SU-DHL-6 (cell line): ENCODE measurements at regions not wholly inside any gene's neighbourhood (a gene's known extent, or its start where the extent isn't known, plus 50 kb on each side); places are given as distances from the start of the nearest gene placed in this dataset.

Experiments
- H2AFZ ChIP-seq: fragments of 200-600 bp; sonication (generic); 2 replicates; pipeline ENCODE4 v1.6.1; 2014; ENCODE audit warnings: low read depth, mild to moderate bottlenecking, moderate library complexity, mixed read lengths, antibody characterized with exemption, low read length; ENCODE audit not compliant: severe bottlenecking
- H3F3A ChIP-seq: fragments of 200-600 bp; shearing (Covaris generic); 2 replicates; pipeline ENCODE4 v1.6.0; 2016; ENCODE audit warnings: antibody characterized with exemption, mild to moderate bottlenecking; ENCODE audit not compliant: insufficient read depth
- H3K27ac ChIP-seq: fragments of 200-600 bp; sonication (generic); 2 replicates; pipeline ENCODE4 v1.5.1; 2016; ENCODE audit warnings: low read depth, mild to moderate bottlenecking, low read length, moderate library complexity, mixed read lengths
- H3K27me3 ChIP-seq: fragments of 200-600 bp; sonication (generic), shearing (Covaris generic); 2 replicates; pipeline ENCODE4 v1.6.0; 2014; ENCODE audit warnings: mild to moderate bottlenecking, low read length
- H3K36me3 ChIP-seq: fragments of 200-600 bp; sonication (generic); 2 replicates; pipeline ENCODE4 v1.6.1; 2014; ENCODE audit warnings: mild to moderate bottlenecking, low read length, mixed read lengths
- H3K4me2 ChIP-seq: fragments of 300-600, 200-600 bp; shearing (Covaris generic), sonication (generic); 2 replicates; pipeline ENCODE4 v1.6.0; 2014; ENCODE audit warnings: low read length, low read depth, mild to moderate bottlenecking; ENCODE audit not compliant: poor library complexity, severe bottlenecking
- H3K4me3 ChIP-seq: fragments of 200-600 bp; sonication (generic); 2 replicates; pipeline ENCODE4 v1.5.1; 2014; ENCODE audit warnings: antibody characterized with exemption, low read length, mild to moderate bottlenecking, mixed read lengths; ENCODE audit not compliant: insufficient read depth, poor library complexity, severe bottlenecking
- H3K79me2 ChIP-seq: fragments of 200-600 bp; sonication (generic); 2 replicates; pipeline ENCODE4 v1.6.1; 2014; ENCODE audit warnings: mild to moderate bottlenecking, low read length, moderate library complexity; ENCODE audit not compliant: insufficient read depth
- H3K9ac ChIP-seq: fragments of 200-600 bp; sonication (generic); 2 replicates; pipeline ENCODE4 v1.7.0; 2014; ENCODE audit warnings: mild to moderate bottlenecking, low read length
- H3K9me2 ChIP-seq: fragments of 200-600 bp; sonication (generic); replicated peaks from 2 replicates; pipeline ENCODE4 v1.6.1; 2014; ENCODE audit warnings: low read length; ENCODE audit not compliant: insufficient read depth
- H3K9me3 ChIP-seq: fragments of 200-600 bp; sonication (generic); 2 replicates; pipeline ENCODE4 v1.6.1; 2014; ENCODE audit warnings: low read length, mixed read lengths; ENCODE audit not compliant: insufficient read depth
- H4K20me1 ChIP-seq: fragments of 200-600 bp; sonication (generic); 2 replicates; pipeline ENCODE4 v1.6.1; 2014; ENCODE audit warnings: low read depth, mild to moderate bottlenecking, antibody characterized with exemption, low read length, moderate library complexity, mixed read lengths
- EZH2phosphoT487 ChIP-seq: fragments of 200-600 bp; sonication (generic), shearing (Covaris generic); conservative IDR thresholded peaks from 2 replicates; pipeline ENCODE4 v1.6.1; 2018; ENCODE audit warnings: mild to moderate bottlenecking, antibody characterized with exemption, low read length, moderate library complexity, mixed read lengths
- TF ChIP-seq, protein P1 (sequence below): fragments of 200-600 bp; sonication (generic); IDR thresholded peaks from one replicate; pipeline ENCODE4 v1.5.1; 2017; ENCODE audit warnings: antibody characterized with exemption, mild to moderate bottlenecking, low read length, moderate library complexity; ENCODE audit not compliant: insufficient read depth, poor library complexity, severe bottlenecking

DNA sequence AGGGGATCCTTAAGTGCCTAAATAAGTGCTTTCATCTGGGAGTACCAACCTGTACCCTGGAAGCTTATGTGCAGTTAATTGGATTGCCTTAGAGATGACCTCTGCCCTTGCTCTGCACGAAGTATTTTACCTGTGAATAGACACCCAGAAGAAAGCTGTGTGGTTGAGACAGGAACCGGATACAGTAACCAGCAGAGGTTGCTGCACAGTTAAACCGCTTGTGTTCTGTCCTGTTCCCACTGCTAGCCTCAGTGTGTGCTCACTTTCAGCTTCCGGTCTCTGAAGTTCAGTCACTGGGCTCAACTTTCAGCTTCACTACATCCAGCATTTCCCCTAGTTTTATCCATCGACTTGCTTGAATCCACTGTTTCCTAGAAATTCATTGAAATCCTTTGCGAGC, 185.3 kb downstream of the FAM170A start:
- Histone ChIP-seq H3F3A (no peaks in the 10 kb centered on the region), H4K20me1 (no peaks in the 10 kb centered on the region), H3K9me2 (no peaks in the 10 kb centered on the region), H3K79me2 (no peaks in the 10 kb centered on the region), H3K4me3 (no peak overlapping the region), H3K9ac (no peak overlapping the region), H3K9me3 (no peaks in the 10 kb centered on the region), H2AFZ (no peak overlapping the region), H3K27ac (no peak overlapping the region), H3K36me3 (no peaks in the 10 kb centered on the region), H3K4me2 (no peak overlapping the region), H3K27me3 (no peaks in the 10 kb centered on the region)
- no peak for TF ChIP-seq EZH2phosphoT487

DNA sequence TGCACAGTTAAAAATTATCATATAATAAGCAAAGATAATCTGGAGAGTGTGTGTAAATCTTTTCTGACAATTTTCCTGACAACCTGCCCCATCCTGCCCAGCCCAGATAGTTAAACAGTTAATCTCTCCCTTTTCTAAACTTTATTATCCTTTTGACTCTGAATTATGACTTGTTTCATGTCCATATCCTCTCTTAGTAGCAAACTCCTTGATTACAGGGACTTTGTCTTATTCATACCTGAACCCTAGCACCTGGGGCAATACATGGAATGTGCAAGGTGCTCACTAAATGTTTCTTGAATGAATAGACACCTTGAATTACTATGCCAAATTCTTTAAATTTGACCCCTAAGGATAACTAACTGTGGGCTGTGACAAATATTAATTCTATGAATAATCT, 186.7 kb downstream of the FAM170A start:
- H2AFZ ChIP-seq: no peak overlapping the region
- H4K20me1 ChIP-seq: no peaks in the 10 kb centered on the region
- no peak overlapping the region for H3K4me3 ChIP-seq
- H3K9me2 ChIP-seq: no peaks in the 10 kb centered on the region
- H3K9me3 ChIP-seq: no peaks in the 10 kb centered on the region
- H3F3A ChIP-seq: no peaks in the 10 kb centered on the region
- no peak overlapping the region for H3K27ac ChIP-seq
- no peaks in the 10 kb centered on the region for H3K79me2 ChIP-seq
- TF ChIP-seq, protein P1, sequence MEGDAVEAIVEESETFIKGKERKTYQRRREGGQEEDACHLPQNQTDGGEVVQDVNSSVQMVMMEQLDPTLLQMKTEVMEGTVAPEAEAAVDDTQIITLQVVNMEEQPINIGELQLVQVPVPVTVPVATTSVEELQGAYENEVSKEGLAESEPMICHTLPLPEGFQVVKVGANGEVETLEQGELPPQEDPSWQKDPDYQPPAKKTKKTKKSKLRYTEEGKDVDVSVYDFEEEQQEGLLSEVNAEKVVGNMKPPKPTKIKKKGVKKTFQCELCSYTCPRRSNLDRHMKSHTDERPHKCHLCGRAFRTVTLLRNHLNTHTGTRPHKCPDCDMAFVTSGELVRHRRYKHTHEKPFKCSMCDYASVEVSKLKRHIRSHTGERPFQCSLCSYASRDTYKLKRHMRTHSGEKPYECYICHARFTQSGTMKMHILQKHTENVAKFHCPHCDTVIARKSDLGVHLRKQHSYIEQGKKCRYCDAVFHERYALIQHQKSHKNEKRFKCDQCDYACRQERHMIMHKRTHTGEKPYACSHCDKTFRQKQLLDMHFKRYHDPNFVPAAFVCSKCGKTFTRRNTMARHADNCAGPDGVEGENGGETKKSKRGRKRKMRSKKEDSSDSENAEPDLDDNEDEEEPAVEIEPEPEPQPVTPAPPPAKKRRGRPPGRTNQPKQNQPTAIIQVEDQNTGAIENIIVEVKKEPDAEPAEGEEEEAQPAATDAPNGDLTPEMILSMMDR: no peak
- no peak for TF ChIP-seq EZH2phosphoT487
- 0 out of 2 replicates have a peak, but pooled peaks cover 4% of the 10 kb centered on the region for H3K27me3 ChIP-seq
- H3K4me2 ChIP-seq: no peak overlapping the region
- H3K9ac ChIP-seq: no peak overlapping the region
- no peaks in the 10 kb centered on the region for H3K36me3 ChIP-seq

DNA sequence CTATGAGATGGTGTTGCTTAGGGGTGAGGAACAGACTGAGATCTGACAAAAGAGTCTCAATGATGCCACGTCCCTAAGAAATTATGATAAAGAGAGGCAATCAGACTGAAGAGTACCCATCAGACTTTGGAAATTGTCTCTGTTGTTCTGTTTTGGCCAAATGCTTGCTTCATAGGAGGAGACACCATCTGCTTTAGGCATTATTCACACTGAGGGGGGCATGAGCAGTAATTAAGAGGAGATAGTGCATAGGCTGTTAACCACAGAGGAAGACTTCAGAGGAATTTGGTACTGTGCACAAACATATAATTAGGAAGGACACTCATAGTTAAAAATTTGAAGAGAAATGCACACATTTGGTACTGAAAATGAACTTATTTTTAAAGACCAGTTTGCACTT, 190.7 kb downstream of the FAM170A start:
- Histone ChIP-seq H3K9me3 (no peaks in the 10 kb centered on the region), H3K9me2 (no peaks in the 10 kb centered on the region), H3K4me2 (no peak overlapping the region), H3K36me3 (no peaks in the 10 kb centered on the region), H2AFZ (no peak overlapping the region), H3K27ac (no peak overlapping the region), H3K9ac (no peak overlapping the region), H3K79me2 (no peaks in the 10 kb centered on the region), H4K20me1 (no peaks in the 10 kb centered on the region), H3K27me3 (0 out of 2 replicates have a peak, but pooled peaks cover 4% of the 10 kb centered on the region), H3F3A (no peaks in the 10 kb centered on the region), H3K4me3 (no peak overlapping the region)
- TF ChIP-seq, protein P1: no peak
- no peak for TF ChIP-seq EZH2phosphoT487

DNA sequence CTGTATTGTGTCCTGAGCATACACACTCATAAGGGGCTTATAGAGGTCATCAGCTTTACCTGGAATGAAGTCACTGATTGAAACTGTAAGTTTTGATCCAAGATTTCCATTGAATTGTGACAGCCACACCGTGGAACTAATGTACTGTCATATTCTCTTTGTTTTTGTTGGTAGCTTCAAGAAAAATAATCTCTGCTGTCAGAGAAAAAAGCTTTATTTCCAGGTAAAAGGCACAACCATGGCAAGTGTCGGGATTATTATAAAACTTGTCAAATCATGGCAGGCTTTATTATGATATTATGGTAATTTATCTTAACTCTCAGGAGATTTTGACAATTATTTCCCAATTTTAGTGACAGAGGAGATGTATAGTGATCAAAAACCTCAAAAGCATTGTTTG, 191.2 kb downstream of the FAM170A start:
- no peaks in the 10 kb centered on the region for H3K36me3 ChIP-seq
- H3K9ac ChIP-seq: no peak overlapping the region
- no peaks in the 10 kb centered on the region for H3K9me3 ChIP-seq
- no peaks in the 10 kb centered on the region for H3K9me2 ChIP-seq
- TF ChIP-seq, protein P1: no peak
- TF ChIP-seq EZH2phosphoT487: no peak
- no peaks in the 10 kb centered on the region for H3F3A ChIP-seq
- no peak overlapping the region for H3K4me2 ChIP-seq
- no peak overlapping the region for H3K4me3 ChIP-seq
- no peak overlapping the region for H2AFZ ChIP-seq
- no peak overlapping the region for H3K27ac ChIP-seq
- 0 out of 2 replicates have a peak, but pooled peaks cover 4% of the 10 kb centered on the region for H3K27me3 ChIP-seq
- no peaks in the 10 kb centered on the region for H3K79me2 ChIP-seq
- no peaks in the 10 kb centered on the region; the same call in 1 of the 2 replicates for H4K20me1 ChIP-seq
